ENCODE measurements at regions not wholly inside any gene's neighbourhood (a gene's known extent, or its start where the extent isn't known, plus 50 kb on each side); places are given as distances from the start of the nearest gene placed in this dataset.

DNA sequence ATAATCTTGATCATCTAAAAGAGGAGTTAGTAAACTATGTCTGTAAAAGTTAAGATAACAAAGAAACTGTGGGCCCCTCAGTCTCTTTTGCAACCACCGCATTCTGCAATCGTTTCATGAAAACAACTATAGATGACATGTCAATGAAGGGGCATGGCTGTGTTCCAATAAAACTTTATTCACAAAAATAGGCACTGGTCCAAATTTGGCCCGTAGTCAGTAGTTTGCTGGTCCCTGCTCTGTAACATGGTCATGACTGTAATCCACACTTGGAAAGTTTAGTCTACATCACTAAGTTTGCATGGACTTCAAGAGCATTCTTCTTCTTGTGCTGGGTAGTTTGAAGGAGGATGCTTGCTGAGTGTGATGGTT is 299.3 kb upstream of the PSMD7 start:
- H3K27ac ChIP-seq = no peak overlapping the region
- no peaks in the 10 kb centered on the region for H3K27me3 ChIP-seq (replicated peaks in 1 of 7)
- H3K36me3 ChIP-seq = no peaks in the 10 kb centered on the region
- no peak for DNase-seq
- H3K4me3 ChIP-seq = no peak overlapping the region
- TF ChIP-seq POLR2A (IDR thresholded peaks at IDR 0.05) (no peak), POLR2AphosphoS5 (IDR thresholded peaks at IDR 0.05) (no peak)
- TF ChIP-seq, protein P1, sequence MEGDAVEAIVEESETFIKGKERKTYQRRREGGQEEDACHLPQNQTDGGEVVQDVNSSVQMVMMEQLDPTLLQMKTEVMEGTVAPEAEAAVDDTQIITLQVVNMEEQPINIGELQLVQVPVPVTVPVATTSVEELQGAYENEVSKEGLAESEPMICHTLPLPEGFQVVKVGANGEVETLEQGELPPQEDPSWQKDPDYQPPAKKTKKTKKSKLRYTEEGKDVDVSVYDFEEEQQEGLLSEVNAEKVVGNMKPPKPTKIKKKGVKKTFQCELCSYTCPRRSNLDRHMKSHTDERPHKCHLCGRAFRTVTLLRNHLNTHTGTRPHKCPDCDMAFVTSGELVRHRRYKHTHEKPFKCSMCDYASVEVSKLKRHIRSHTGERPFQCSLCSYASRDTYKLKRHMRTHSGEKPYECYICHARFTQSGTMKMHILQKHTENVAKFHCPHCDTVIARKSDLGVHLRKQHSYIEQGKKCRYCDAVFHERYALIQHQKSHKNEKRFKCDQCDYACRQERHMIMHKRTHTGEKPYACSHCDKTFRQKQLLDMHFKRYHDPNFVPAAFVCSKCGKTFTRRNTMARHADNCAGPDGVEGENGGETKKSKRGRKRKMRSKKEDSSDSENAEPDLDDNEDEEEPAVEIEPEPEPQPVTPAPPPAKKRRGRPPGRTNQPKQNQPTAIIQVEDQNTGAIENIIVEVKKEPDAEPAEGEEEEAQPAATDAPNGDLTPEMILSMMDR (IDR thresholded peaks at IDR 0.05 in 8 of 11, conservative IDR thresholded peaks at IDR 0.05 in 3 of 11) = no peak
- 81 to 93% (median 87%) methylated on average over 3 of the region's 3 CpGs for WGBS, 5 donors
- H3K4me1 ChIP-seq = no peaks in the 10 kb centered on the region
- intact Hi-C loops (cut with DNase I; ENCODE audit: low total_unique reads) = no loop called here
- peaks cover 0 to 12% (median 0%) of the 10 kb centered on the region in 8 donors for H3K9me3 ChIP-seq

DNA sequence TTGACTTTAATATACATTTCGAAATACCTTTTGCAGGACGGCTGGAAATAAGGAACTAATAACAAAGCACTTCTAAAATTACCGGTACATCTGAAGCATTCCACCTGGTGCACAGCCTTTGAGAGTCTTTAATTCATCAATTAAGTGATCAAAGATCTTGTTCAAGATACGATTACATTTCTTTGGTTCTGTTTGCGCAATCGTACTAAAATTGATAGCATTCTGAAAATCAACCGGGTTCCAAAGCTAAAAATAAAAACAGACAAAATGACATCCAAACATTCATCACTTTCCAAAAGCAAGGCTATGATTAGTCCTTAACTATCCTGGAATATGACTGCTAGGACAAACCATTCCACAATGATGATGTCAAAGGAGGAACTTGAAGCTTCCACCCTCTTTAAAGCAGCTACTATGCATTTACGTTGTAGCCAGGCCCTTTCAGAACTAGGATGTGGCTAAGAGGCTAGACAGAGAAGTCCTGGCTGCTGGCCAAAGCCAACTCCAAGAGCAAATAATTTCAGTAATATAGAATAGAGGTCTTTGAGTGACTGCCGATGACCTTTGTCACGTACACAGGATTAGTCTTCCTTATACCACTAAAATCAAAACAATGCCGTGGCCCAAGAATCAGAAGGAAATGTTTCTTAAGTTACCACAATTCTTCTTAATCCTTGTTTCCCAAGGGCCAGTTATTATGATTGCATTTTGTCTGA is 299.8 kb upstream of the PSMD7 start:
- no peak overlapping the region for H3K4me3 ChIP-seq
- H3K9me3 ChIP-seq = peaks cover 0 to 12% (median 1%) of the 10 kb centered on the region in 8 donors
- H3K36me3 ChIP-seq = no peaks in the 10 kb centered on the region
- no peak for DNase-seq
- no peak overlapping the region for H3K27ac ChIP-seq
- WGBS, 5 donors = 63 to 69% (median 68%) methylated on average over 11 of the region's 11 CpGs
- H3K27me3 ChIP-seq (replicated peaks in 1 of 7) = no peaks in the 10 kb centered on the region
- intact Hi-C loops (cut with DNase I; ENCODE audit: low total_unique reads) = no loop called here
- no peaks in the 10 kb centered on the region for H3K4me1 ChIP-seq
- TF ChIP-seq, protein P1 (IDR thresholded peaks at IDR 0.05 in 8 of 11, conservative IDR thresholded peaks at IDR 0.05 in 3 of 11) = no peak
- no peak for TF ChIP-seq POLR2AphosphoS5 (IDR thresholded peaks at IDR 0.05)
- TF ChIP-seq POLR2A (IDR thresholded peaks at IDR 0.05) = no peak

DNA sequence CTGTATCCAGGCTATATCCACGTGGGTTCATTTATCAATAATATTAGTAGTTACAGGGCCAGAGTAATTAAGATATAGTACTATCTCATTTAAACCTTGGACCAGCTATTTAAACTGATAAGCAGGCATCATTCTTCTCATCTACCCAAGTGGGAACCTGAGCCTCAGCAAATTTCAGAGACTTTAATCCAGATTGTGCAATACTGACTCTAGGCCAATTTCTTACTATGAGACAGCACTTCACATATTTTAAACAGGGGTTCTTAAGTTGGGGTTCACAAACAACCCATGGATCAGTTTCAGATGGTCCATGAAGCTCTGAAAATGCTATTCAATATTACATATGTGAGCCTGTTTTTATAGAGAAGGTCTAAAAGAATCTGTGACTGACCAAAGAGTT is 302.7 kb upstream of the PSMD7 start:
- Histone ChIP-seq H3K4me3 (no peak overlapping the region), H3K4me1 (no peaks in the 10 kb centered on the region), H3K9me3 (peaks cover 0 to 16% (median 0%) of the 10 kb centered on the region in 8 donors), H3K27me3 (replicated peaks in 1 of 7) (no peaks in the 10 kb centered on the region), H3K27ac (no peak overlapping the region), H3K36me3 (no peaks in the 10 kb centered on the region)
- DNase-seq = no peak
- TF ChIP-seq, protein P1 (IDR thresholded peaks at IDR 0.05 in 8 of 11, conservative IDR thresholded peaks at IDR 0.05 in 3 of 11) = no peak
- TF ChIP-seq POLR2A (IDR thresholded peaks at IDR 0.05) (no peak), POLR2AphosphoS5 (IDR thresholded peaks at IDR 0.05) (no peak)
- 35 to 68% (median 53%) methylated on average over 1 of the region's 1 CpG for WGBS, 5 donors
- intact Hi-C loops (cut with DNase I; ENCODE audit: low total_unique reads) = no loop called here

DNA sequence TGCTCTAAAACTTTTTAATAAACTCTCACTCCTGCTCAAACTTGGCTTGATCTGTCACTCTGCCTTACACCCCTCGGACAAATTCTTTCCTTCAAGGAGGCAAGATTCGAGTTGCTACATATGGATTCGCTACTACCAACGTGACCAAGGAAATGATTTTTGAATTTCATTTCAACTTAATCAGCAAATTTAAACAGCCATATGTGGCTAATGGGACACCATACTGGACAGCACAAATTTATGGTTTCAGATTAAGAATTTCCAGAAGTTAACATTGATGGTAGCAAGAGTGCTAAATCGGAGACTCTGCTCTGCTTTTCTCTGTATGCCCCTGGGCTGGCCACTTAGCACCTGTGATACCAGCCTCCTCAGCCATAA is 318.2 kb upstream of the PSMD7 start:
- no peaks in the 10 kb centered on the region for H3K36me3 ChIP-seq
- H3K4me3 ChIP-seq = no peak overlapping the region
- TF ChIP-seq POLR2AphosphoS5 (IDR thresholded peaks at IDR 0.05) = no peak
- TF ChIP-seq, protein P1 (IDR thresholded peaks at IDR 0.05 in 8 of 11, conservative IDR thresholded peaks at IDR 0.05 in 3 of 11) = no peak
- no peak for TF ChIP-seq POLR2A (IDR thresholded peaks at IDR 0.05)
- no peak overlapping the region for H3K27ac ChIP-seq
- intact Hi-C loops (cut with DNase I; ENCODE audit: low total_unique reads) = no loop called here
- peaks cover 0 to 27% (median 11%) of the 10 kb centered on the region in 8 donors for H3K9me3 ChIP-seq
- no peaks in the 10 kb centered on the region for H3K27me3 ChIP-seq (replicated peaks in 1 of 7)
- WGBS, 5 donors = 88 to 96% (median 90%) methylated on average over 5 of the region's 5 CpGs
- no peak for DNase-seq
- H3K4me1 ChIP-seq = no peaks in the 10 kb centered on the region

All from spleen (tissue), 11 donors.